Endothelial cell (in vitro differentiated cells): ENCODE measurements at regions not wholly inside any gene's neighbourhood (a gene's known extent, or its start where the extent isn't known, plus 50 kb on each side); places are given as distances from the start of the nearest gene placed in this dataset.
A peak's percentile ranks its signal among the peaks of the same experiment; 100 is the strongest.
"Not testable (repeated sequence)": the region's sequence is repeated elsewhere in the genome, so short reads cannot be mapped to it uniquely, and the experiment has no call there.

Experiments
- DNase-seq: peaks from one replicate; pipeline ENCODE4 v3.0.0; 2021; ENCODE audit warnings: low spot score
- H3K27ac Mint-ChIP-seq: one replicate; pipeline ENCODE4 v1.8.0; 2021; ENCODE audit warnings: mixed read lengths, inconsistent platforms; ENCODE audit not compliant: unreplicated experiment
- H3K27me3 Mint-ChIP-seq: one replicate; pipeline ENCODE4 v1.8.0; 2021; ENCODE audit warnings: mild to moderate bottlenecking, moderate library complexity, mixed read lengths, inconsistent platforms; ENCODE audit not compliant: unreplicated experiment
- H3K36me3 Mint-ChIP-seq: one replicate; pipeline ENCODE4 v1.8.0; 2021; ENCODE audit warnings: mild to moderate bottlenecking, low read depth, mixed read lengths, inconsistent platforms; ENCODE audit not compliant: unreplicated experiment
- H3K4me1 Mint-ChIP-seq: one replicate; pipeline ENCODE4 v1.8.0; 2021; ENCODE audit warnings: mild to moderate bottlenecking, mixed read lengths, inconsistent platforms; ENCODE audit not compliant: unreplicated experiment
- H3K4me3 Mint-ChIP-seq: one replicate; pipeline ENCODE4 v1.8.0; 2021; ENCODE audit warnings: mild to moderate bottlenecking, mixed read lengths, inconsistent platforms; ENCODE audit not compliant: unreplicated experiment
- H3K9me3 Mint-ChIP-seq: one replicate; pipeline ENCODE4 v1.8.0; 2021; ENCODE audit warnings: mixed read lengths, inconsistent platforms; ENCODE audit not compliant: unreplicated experiment
- TF ChIP-seq, protein P1 (sequence below): fragments of 200-600 bp; sonication (generic); IDR thresholded peaks from one replicate; pipeline ENCODE4 v1.5.0; 2021; ENCODE audit warnings: antibody characterized with exemption; ENCODE audit not compliant: unreplicated experiment

DNA sequence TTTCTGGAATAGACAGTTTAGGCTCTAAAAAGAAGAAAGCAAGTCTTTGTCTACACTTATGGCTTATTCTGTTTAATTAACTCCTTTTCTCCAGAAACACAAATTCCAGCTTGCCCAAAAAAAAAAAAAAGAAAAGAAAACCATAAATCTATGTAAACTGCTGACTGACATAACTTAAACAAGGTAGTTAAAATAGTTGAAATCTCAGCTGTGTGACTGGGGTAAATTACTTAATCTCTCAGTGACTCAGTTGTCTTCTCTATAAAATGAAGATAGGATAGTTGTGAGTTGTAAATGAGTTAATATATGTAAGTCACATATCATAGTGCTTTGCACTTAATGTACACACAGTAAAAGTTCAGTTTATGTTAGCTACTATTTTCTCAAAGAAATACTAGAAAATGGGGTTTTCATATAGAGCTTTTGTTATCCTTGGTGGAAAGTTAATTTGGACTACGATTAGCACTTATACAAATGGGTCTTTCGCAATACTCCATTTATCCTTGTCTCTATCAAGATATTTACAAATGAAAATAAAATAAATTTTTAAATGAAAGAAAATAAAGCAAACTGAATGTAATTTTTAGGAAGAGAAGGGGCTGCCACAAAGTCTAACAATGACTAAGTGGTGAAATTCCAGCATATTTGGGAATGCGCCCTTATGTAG lies 200.9 kb downstream of the MBL2 start:
- no peak overlapping the region for H3K4me3 Mint-ChIP-seq
- TF ChIP-seq, protein P1, sequence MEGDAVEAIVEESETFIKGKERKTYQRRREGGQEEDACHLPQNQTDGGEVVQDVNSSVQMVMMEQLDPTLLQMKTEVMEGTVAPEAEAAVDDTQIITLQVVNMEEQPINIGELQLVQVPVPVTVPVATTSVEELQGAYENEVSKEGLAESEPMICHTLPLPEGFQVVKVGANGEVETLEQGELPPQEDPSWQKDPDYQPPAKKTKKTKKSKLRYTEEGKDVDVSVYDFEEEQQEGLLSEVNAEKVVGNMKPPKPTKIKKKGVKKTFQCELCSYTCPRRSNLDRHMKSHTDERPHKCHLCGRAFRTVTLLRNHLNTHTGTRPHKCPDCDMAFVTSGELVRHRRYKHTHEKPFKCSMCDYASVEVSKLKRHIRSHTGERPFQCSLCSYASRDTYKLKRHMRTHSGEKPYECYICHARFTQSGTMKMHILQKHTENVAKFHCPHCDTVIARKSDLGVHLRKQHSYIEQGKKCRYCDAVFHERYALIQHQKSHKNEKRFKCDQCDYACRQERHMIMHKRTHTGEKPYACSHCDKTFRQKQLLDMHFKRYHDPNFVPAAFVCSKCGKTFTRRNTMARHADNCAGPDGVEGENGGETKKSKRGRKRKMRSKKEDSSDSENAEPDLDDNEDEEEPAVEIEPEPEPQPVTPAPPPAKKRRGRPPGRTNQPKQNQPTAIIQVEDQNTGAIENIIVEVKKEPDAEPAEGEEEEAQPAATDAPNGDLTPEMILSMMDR, result no peak

DNA sequence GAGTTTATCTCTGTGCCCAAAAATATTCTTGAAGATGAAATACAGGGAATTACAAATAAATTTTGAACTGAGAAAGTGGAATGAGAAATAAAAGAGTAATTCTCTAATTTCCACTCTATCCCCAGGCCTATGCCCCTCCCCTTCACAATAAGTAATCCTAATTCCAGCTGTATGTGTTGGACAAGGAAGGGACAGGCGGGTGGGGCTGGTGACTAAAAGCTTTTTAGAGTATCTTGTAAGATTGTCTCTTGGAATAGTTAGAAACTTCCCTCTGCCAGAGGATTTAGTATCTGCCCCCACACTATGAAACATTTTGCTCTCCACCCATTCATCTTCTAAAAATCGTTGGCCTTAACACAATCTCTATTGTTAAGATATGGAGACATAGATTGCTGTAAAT lies 199.2 kb downstream of the MBL2 start:
- no peak for DNase-seq
- H3K4me3 Mint-ChIP-seq, result no peak overlapping the region
- H3K27ac Mint-ChIP-seq, result peak overlapping the region; percentile 11
- TF ChIP-seq, protein P1, result no peak
- H3K9me3 Mint-ChIP-seq, result no peaks in the 10 kb centered on the region
- H3K4me1 Mint-ChIP-seq, result peaks cover 34% of the 10 kb centered on the region
- H3K36me3 Mint-ChIP-seq, result no peaks in the 10 kb centered on the region
- no peaks in the 10 kb centered on the region for H3K27me3 Mint-ChIP-seq

More for the DNA sequence above, 200.9 kb downstream of the MBL2 start:
- Mint-ChIP-seq H3K9me3 (no peaks in the 10 kb centered on the region), H3K36me3 (no peaks in the 10 kb centered on the region), H3K27me3 (no peaks in the 10 kb centered on the region), H3K27ac (no peak overlapping the region), H3K4me1 (peaks cover 31% of the 10 kb centered on the region)
- DNase-seq, result no peak

DNA sequence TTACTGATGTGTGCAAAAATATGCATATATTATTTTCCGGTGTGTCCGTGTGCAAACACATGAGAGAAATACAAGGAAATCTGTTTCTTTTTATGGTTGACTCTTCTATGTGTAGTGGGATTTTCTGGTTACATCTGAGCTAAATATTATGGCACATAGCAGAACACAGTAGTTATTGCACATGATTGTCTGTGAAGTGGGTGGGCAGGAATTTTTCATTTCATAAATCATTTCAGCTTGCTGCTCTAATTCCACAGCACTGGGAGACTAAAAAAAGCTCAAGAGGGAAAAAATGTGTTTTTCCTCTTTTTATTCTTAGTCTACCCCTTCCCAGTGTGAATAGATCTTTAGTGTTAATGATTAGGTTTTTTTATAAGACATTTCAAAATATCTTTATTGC lies 197.9 kb downstream of the MBL2 start:
- Mint-ChIP-seq H3K27me3 (peaks cover 2% of the 10 kb centered on the region), H3K9me3 (no peaks in the 10 kb centered on the region), H3K4me3 (no peak overlapping the region), H3K36me3 (no peaks in the 10 kb centered on the region), H3K27ac (no peak overlapping the region), H3K4me1 (peaks cover 42% of the 10 kb centered on the region)
- no peak for DNase-seq
- TF ChIP-seq, protein P1, result no peak

DNA sequence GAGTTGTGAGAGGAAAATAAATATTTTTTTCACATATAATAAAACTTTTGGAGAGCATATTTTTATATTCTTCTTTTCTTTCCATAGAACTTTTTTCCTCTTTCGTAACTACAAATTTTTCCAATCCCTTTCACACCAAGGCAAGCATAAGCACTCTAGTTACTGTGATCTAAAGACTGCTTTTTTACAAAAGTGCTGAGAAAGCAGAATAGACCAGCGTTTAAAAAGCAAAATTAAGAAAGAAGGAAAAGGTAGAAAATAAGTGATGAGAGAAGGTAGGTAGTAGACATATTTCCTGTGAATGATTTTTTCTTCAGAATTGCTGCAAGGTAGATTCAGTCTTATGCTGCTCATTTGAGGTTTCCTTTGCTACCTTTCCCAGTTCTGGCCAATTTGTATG lies 195.5 kb downstream of the MBL2 start:
- H3K27ac Mint-ChIP-seq, result peak overlapping the region; percentile 22
- H3K4me3 Mint-ChIP-seq, result no peak overlapping the region
- H3K4me1 Mint-ChIP-seq, result peaks cover 47% of the 10 kb centered on the region
- peaks cover 8% of the 10 kb centered on the region for H3K36me3 Mint-ChIP-seq
- no peak for DNase-seq
- peaks cover 8% of the 10 kb centered on the region for H3K9me3 Mint-ChIP-seq
- H3K27me3 Mint-ChIP-seq, result peaks cover 8% of the 10 kb centered on the region
- TF ChIP-seq, protein P1, result no peak

DNA sequence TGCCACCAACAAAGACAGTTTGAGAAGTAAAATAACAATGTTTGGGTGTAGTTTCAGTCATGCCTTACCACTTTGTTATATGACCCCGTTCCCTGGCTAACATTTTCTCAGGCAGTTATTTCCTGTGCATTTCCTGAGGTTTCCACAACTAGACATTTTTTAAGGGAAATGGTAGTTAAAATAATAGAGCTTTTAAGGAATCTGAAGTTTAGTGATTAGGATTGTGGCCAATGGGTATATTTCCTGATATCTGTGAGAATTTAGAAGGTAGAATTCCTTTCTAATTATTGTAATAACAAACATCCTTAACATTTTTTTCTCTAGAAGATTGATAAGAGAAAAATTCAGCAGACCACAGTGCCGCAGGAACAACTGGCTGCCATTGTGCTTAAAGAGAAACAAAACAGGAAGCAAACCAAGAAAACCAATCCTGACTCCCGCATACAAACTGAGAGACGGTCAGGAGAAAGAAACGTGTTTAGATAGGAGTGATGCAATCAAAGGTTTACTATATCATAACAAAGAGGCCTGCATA lies 193.6 kb downstream of the MBL2 start:
- TF ChIP-seq, protein P1, result no peak
- H3K27ac Mint-ChIP-seq, result peak overlapping the region; percentile 99
- peak overlapping the region; percentile 47 for H3K4me3 Mint-ChIP-seq
- peak; percentile 8 for DNase-seq
- peaks cover 14% of the 10 kb centered on the region for H3K9me3 Mint-ChIP-seq
- peaks cover 40% of the 10 kb centered on the region for H3K4me1 Mint-ChIP-seq
- H3K27me3 Mint-ChIP-seq, result peaks cover 8% of the 10 kb centered on the region
- H3K36me3 Mint-ChIP-seq, result peaks cover 16% of the 10 kb centered on the region

DNA sequence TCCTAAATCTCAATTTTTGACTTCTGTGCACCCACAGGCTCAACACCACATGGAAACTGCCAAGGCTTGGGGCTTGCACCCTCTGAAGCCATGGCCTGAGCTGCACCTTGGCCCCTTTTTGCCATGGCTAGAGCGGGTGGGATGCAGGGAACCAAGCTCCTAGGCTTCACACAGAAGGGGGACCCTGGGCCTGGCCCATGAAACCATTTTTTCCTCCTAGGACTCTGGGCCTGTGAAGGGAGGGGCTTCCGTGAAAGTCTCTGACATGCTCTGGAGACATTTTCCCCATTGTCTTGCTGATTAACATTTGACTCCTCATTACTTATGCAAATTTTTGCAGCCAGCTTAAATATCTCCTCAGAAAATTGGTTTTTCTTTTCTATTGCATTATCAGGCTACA lies 190.9 kb downstream of the MBL2 start:
- Mint-ChIP-seq H3K4me1 (peaks cover 15% of the 10 kb centered on the region), H3K36me3 (peaks cover 16% of the 10 kb centered on the region), H3K9me3 (peaks cover 14% of the 10 kb centered on the region)
- not testable (repeated sequence) for H3K27ac Mint-ChIP-seq, DNase-seq, H3K27me3 Mint-ChIP-seq, H3K4me3 Mint-ChIP-seq
